HG02938 (cell line): ENCODE measurements at regions not wholly inside any gene's neighbourhood (a gene's known extent, or its start where the extent isn't known, plus 50 kb on each side); places are given as distances from the start of the nearest gene placed in this dataset.
"Not testable (repeated sequence)": the region's sequence is repeated elsewhere in the genome, so short reads cannot be mapped to it uniquely, and the experiment has no call there.

ENCODE experiments used
- ATAC-seq: cut with Tn5 transposase; IDR thresholded peaks from one replicate; pipeline ENCODE4 v1.9.1; 2021; ENCODE audit warnings: mild to moderate bottlenecking, moderate library complexity; ENCODE audit not compliant: unreplicated experiment

DNA sequence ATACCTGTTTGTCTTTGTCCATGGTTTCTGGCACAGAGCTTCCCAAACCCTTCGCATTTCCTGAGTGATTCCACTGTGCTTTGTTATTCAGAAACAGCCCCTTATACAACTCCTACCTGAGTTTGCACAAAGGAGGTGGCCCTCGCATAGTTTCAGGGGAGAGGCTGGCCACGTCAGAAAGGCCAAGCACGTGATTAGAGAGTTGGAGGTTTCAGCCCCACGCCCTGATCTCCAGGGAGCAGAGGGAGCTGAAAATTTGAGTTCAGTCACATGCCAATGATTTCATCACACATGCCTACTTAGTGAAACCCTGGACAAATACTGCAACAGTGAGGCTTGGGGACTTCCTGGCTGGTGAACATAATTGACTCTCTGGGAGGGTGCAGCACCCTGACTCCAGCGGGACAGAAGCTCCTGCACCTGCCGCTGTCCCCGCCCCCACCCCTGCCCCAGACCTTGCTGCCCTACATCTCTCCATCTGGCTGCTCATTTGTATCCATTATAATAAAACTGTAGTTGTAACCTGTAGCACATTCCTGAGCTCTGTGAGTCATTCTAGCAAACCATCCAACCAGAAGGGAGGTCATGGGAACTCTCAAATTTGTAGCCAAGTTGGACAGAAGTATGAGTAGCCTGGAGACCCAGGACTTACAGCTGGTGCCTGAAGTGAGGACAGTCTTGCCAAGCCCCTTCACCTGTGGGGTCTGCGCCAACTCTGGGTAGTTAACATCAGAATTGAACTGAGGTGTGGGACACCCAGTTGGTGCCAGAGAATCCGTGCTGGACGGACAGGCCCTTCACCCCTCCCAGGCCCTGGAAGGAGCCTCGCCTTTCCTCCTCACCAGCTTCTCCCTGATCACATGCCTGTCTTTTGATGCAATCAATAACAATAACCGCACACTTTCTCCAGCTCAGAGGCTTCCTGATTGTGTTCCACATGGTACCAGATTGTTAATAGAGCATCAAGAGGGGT, 224.3 kb downstream of the ANAPC1 start:
- ATAC-seq: no peak

DNA sequence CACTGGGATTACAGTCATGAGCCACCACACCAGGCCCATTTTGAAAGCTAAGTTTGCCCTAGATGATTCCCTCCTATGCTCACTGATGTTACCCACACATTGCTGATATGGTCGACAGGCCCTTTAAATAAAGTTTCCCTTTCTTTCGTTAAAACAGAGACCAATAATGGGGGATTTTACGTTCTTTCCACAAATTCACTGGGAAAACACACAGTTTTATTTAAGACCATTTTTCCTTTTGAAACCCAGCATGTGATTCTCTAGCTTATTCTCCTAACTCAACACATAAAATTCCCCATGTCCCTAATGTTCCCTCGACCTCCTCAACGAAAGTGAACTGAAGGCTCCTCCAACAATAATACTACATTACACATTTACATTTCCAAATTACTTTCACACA, 223.2 kb downstream of the ANAPC1 start:
- no peak for ATAC-seq

DNA sequence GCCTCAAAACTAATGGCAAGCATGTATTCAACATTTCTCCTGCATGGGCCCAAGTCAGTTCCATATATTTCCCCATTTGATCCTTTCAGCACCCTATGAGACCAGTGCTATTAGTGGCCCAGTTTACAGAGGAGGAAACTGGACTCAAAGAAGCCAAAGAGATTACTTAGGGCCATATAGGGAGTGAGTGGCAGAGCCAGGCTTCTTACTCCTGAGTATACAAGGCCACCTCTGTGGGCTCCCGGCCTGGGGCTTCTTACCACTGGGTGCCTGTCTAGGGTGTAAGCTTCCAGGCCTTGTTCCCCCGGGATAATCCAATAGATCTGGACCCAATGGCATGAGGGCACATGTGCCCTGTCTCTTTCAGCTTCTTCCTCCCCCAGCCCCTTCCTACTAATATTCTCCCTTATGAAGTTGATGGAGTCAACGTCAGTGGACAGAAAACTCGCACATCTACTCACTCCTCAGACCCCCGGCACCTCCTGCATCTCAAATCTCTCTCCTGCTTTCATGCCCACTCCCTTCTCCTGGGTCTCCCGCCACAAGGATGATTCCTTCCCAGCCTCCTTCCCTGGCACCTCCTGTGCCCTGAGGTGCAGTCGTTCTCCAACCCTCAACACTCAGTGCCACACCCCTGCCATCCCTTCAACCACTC, 222.6 kb downstream of the ANAPC1 start:
- no peak for ATAC-seq

DNA sequence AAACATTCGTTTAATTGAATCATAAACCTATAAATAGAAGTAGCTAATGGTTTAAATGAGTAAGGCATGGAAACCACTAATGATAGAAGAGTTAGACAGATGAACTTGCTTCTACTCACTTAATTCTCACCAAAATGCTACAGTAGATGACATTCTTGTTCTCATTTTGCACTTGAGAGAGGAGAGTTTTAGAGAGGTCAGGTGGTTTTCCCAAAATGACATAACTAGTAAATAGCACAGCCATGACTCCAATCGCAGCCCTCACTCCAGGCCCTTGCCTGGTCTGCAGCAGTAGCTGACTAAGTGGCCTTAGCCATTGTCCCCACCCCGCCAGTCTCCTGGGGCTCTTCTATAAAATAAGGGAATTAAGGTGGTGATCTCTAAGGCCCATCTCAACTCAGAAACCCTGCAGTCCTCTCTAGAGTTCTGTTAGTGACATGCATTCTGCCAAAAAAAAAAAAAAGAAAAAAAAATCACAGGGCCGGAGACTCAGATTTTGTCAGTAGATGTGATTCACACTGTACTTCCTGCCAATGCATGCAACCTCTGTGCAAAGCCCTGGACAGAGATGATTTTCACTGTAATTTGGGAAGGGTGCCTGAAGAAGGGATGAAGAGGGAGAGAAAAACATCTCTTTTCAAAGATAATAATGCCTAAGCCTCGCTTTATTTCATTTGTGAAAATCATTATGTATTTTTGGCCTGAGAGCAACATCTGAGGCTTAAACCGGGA, 221.8 kb downstream of the ANAPC1 start:
- no peak for ATAC-seq

DNA sequence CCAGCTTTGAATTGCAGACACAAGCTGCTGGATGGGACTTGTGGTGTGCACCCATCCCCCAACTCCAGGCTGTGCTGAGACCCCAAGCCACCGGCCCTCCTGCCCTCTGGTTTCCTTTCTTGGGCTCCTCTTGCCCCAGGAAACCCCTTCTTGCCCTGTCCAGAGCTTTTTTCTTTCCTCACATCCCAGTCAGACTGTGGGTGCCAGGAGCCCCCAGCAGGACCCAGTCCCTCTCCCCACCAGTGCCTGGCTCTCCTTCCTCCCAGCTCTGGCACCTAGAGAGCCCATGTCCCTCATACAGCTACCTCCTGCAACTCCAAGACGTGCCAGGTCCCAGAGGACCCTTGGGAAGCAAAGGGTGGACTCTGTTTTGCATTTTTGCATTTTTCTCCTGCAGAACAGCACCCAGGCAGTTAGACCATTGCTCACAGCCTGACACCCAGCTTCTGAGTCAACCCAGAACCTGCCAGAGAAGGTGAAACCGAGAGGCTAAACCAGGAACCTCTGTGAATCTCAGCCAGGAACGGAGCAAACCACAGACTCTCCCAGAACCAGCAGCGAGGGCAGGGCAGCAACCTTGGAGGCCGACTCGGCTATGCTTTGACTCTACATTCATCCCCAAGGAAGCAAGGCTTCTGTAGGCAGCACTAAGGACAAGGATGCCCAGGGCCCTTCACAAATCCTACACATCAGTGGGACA, 221.1 kb downstream of the ANAPC1 start:
- peak; percentile 78 for ATAC-seq

DNA sequence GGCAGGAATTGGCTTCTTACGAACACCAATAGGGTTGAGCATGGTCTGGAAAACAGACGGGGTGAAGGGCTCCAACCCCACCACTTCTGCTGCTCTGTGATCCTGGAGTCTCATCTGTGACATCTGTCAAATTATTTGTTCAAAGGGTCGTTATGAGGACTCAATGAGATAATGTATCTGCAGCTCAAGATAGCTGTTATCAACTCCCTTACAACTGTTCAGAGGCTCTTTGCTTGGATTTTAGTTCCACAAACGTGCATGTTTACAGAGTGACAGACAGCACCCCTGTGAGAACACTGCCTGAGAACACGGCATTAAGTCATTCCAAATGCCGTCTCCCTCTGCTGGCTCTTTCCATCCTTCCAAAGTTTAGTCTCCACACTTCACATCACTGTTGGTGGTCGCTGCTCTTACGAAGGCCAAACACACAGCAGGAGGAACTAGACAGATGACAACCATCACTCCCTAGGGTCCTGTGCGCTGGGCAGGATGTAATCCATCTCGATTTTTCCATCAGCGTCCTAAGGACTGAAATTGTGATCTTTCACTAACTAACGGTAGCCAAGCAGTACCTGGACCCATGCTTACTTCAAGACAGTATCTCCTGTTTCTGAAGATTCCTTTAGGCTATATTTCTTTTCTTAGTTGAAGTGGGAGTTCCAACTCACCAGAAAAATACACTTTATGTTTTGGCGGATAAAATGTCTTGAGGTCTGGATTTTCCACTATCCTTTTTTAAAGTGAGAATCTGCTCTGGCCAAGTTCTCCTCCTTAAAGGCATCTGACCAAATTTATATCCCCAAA, 220.3 kb downstream of the ANAPC1 start:
- ATAC-seq: no peak

DNA sequence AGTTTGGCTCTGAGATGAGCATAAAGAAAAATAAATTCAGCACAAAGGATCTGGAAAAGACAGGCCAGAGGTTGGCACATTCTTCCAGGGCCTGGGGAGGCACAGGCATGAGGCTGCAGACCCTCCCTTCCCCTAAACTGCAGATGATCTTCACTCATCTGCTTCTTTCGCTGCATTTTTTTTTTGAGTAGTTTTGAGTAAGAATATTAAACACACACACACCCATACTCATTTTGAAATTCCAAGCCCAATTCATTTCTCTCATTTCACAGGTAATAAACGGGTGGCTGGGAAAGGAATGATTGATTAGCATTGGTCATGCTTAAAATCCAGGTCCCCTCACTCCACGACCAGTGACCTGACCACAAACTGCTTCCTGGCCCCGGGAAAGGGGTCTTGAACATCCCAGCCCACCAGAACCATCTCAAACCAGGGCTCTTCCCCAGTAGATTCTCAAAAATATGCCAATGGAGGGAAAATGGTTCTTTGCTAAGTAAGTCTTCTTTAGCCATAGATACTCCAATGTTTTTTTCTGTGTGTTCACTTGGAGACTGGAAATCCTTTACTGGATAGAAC, 219.6 kb downstream of the ANAPC1 start:
- no peak for ATAC-seq

DNA sequence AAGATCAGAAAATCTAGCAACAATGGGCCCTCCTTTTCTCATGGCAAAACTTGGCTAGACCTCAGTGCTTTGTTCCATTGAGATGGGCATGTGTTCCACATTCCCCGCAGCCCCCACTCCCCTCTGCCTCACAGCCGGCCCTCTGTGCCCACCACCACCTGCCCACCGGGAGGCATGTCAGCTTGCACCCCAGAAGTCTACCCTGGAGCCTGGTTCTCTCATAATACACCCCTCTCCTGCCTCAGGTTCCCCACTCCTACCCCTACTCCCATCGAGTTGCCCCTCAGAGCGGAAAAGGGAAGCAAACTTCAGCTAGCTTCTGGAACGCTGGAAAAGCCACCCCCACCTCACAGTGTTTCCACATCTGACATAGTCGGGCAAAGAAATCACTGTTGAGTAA, 219.0 kb downstream of the ANAPC1 start:
- ATAC-seq: no peak

DNA sequence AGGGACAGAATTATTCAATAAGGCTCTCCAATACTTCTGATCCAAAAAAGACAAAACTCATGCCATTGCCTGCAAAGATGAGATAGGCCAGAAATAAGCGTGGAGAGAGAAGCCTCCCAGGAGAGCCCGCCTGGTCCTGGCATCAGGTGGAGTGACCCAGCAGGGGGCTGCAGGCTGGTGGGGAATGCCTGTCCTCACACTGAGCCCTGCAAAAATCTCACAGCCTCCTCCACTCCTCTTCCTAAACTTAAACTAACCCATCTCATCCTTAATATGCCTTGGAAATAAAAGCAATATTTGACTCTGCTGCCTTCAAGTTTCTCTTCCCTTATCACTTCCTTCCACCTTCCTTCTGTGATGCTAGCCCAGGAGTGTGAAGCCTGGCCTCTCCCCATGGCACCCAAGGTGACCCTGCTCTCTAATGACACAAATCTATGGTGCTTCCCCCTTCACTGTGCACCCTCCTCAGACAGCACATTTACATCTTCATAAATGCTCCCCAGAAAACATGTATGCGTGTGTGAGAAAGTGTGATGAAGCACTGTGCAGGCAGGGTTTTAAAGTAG, 218.4 kb downstream of the ANAPC1 start:
- ATAC-seq: no peak

DNA sequence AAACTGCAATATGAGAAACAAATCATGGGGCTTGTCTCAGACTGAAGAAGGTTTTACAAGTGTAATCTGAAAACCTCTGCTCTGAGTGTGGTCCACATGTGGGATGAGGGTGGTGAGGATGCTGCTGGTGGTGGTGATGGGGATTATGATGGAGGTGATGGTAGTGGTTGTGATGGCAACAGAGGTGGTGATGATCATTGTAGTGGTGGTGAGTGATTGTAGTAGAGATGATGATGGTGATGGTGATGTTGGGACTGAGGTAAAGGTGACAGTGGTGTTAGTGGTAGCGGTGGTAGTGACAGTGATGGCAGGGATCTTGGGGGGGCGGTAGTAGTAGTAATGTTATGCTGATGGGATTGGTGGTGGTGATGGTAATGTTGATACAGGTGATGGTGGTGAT, 217.8 kb downstream of the ANAPC1 start:
- no peak for ATAC-seq

DNA sequence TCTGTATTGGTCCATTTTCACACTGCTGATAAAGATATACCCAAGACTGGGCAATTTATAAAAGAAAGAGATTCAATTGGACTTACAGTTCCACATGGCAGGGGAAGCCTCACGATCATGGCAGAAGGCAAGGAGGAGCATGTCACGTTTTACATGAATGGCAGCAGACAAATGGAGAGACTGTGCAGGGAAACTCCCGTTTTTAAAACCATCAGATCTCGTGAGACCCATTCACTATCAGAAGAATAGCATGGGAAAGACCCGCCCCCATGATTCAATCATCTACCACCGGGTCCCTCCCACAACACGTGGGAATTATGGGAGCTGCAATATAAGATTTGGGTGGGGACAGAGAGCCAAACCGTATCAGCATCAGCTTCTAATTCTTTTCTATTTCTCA, 217.0 kb downstream of the ANAPC1 start:
- no peak for ATAC-seq

DNA sequence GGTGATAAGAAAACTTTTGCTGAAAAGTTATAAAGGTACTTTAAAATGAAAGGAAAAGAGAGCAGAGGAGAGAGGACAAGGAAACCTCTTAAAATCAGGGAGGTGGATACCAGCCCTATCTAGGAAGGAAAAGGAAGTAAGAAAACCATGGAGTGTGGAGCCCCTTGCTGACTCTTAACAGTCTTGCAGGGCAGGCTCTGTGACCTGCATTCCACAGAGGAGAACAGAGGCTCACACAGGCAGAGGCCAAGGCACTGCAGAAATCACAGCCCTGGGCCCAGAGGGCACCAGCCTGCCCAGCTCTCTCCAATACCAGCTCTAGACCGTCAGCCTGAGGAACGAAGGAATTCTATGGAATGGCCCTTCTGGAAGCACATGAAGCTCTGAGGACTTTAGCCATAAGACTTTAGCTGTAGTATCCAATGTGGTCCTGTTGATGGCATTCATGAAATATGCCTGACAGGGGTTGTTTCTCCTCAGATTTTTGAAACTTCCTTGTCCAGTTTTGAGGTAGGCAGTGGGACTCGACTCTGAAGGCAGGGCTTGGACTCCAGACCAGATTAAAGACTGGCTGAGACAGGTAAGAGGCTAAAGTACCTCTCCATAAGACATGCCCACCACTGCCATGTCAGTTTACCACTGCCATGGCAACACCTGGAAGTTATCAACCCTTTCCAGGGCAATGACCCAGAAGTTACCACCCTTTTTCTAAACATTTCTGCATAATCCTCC, 216.3 kb downstream of the ANAPC1 start:
- ATAC-seq: no peak

DNA sequence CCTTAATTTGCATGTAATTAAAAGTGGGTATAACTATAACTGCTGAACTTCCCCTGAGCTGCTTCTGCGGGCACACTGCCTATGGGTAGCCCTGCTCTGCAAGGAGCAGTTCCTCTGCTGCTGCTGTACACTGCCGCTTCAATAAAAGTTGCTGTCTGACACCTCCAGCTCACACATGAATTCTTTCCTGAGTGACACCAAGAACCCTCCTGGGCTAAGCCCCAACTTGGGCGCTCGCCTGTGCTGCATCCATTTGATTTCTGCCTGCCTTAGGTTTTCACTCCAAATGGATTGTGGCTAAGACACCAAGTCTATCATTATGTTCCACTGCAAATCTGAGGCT, 215.7 kb downstream of the ANAPC1 start:
- no peak for ATAC-seq

DNA sequence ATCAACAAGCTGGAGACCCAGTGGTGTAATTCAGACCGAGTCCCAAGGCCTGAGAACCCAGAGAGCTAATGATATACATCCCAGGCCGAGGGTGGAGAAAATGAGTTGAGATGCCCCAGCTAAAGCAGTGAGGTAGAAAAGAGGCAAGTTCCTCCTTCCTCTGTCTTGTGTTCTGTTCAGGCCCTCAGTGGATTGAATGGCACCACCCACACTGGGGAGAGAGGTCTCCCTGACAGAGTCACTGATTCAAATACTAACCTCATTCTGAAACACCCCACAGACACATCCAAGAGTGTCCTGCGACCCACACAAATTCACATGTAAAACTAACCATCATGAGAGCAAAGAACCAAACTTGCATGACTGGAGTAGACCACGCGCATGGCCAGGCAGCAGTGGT, 215.3 kb downstream of the ANAPC1 start:
- ATAC-seq: no peak

DNA sequence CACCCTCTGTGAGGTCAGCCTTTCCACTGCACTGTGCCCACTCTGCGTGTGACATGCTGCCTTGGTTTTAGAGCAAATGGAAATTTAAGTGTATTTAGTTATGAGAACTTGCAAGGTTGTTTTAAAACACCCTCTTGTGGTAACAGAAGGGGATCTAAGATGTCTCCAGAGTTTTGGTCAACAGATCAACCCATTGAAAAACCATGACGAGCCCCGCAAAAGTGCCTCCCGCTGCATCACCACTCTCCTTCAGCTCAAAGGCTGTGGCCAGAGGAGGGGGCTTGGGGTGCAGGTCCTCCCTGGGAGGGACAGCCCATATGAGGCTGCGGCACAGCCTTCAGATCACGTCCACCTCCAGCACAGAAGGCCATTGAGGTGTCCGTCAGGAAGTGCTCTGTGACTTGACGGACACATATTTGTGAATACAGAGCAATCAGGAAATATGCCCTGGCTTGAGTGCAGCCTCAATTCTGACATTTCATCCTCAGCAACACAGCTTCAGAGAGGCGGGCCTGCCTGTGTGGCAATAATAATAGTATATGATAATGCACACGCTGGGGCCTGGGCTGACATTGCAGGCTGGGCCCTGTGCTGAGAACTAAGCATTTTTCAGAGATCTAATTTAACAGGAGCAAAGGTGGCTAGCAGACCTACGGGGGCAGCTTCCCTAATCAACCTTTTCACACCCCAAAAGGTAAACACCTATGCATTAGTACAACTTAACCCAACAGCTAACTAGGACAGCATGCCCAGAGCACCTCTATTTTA, 213.9 kb downstream of the ANAPC1 start:
- ATAC-seq: no peak

DNA sequence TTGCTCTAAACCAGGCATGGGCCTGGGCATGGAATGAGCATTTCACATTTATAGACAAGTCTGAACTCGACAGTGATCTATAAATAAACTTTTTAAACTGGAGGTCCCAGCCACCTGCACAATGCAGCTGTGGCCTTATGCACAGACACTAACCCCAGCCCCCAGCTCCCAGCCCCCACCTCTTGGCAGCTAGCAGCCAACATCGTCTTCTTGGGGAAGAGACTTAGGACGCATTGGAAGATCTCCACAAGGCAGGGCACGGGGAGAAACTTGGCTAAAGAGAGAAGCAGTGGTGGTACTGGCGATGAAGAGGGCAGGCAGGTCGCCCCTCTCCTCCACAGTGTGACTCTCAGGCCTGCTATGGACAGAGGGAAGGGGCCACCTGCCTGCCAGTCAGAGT, 213.2 kb downstream of the ANAPC1 start:
- no peak for ATAC-seq

DNA sequence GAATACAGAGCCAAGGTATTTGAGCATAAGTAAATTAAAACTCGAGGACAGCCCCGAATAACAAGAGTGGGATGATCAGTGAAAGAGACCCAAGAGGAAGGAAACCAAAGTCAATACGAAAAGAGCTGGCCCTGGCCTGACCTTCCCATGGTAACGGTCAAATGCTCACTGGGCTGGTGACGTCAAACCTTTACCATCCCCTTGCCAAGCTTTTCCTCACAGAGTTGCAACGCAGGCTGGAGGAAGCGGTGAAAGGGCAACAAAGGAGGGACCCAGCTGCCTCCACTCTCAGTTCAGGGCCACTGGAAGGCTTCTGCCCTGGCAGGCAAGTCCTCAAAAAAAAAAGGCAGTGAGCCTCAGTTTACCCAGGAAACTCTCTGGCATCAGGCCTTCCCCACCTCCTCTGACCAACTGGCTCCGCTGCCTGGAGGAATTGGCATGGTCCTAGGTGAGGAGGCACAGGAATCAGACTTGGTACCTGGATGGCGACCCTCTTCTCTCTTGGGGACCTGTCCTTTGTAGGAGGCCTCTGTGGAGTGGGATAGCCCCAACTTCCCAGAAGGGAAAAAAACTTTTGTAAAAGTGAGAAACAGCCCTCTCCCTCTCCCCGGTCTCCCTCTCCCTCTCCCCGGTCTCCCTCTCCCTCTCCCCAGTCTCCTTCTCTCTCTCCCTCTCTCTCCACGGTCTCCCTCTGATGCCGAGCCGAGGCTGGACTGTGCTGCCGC, 212.4 kb downstream of the ANAPC1 start:
- ATAC-seq: no peak

DNA sequence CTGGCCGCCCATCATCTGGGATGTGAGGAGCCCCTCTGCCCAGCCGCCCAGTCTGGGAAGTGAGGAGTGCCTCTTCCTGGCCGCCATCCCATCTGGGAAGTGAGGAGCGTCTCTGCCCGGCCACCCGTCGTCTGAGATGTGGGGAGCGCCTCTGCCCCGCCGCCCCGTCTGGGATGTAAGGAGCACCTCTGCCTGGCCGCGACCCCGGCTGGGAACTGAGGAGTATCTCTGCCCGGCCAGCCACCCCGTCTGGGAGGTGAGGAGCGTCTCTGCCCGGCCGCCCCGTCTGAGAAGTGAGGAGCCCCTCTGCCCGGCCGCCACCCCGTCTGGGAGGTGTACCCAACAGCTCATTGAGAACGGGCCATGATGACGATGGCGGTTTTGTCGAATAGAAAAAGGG, 211.4 kb downstream of the ANAPC1 start:
- ATAC-seq: not testable (repeated sequence)
